GM18907 (cell line): ENCODE measurements at regions not wholly inside any gene's neighbourhood (a gene's known extent, or its start where the extent isn't known, plus 50 kb on each side); places are given as distances from the start of the nearest gene placed in this dataset.

Experiments used
- ATAC-seq: cut with Tn5 transposase; IDR thresholded peaks from one replicate; pipeline ENCODE4 v1.9.1; 2021; ENCODE audit warnings: mild to moderate bottlenecking, moderate library complexity; ENCODE audit not compliant: unreplicated experiment

- no peak for ATAC-seq
These were observed 105.1 kb upstream of the SORCS1 start for GRCh38 chr10:107269626-107270025.

- ATAC-seq, result no peak
These were observed 100.2 kb upstream of the SORCS1 start for GRCh38 chr10:107264742-107265141.

- ATAC-seq, result no peak
These were observed 79.6 kb upstream of the SORCS1 start for GRCh38 chr10:107244122-107244521.

- ATAC-seq, result no peak
These were observed 73.8 kb upstream of the SORCS1 start for GRCh38 chr10:107238275-107238674.

GRCh38 chr10:107232013-107232412 lies 67.5 kb upstream of the SORCS1 start:
- no peak for ATAC-seq

- ATAC-seq, result no peak
These were observed 66.4 kb upstream of the SORCS1 start for GRCh38 chr10:107230887-107231286.

- ATAC-seq, result no peak
These were observed 51.2 kb upstream of the SORCS1 start for GRCh38 chr10:107215681-107216080.
